H1 (cell line): ENCODE measurements at regions not wholly inside any gene's neighbourhood (a gene's known extent, or its start where the extent isn't known, plus 50 kb on each side); places are given as distances from the start of the nearest gene placed in this dataset.

Source experiments
- CTCF ChIA-PET: fragments of 300-600 bp; sonication (Branson Sonifier 250); formaldehyde crosslinking; loops from one replicate; lab custom pipeline; 2021; ENCODE audit not compliant: partially characterized antibody; lab: Charles Lee
- POLR2A ChIA-PET: fragments of 300-600 bp; sonication (Branson Sonifier 250); formaldehyde crosslinking; loops from one replicate; lab custom pipeline; 2021; ENCODE audit warnings: inconsistent platforms; ENCODE audit not compliant: partially characterized antibody; lab: Charles Lee
- DNase-seq, 2 experiments: peaks; one replicate each; pipeline versions ENCODE4 v3.0.0 to v3.0.0-alpha.2; 2010 to 2022; ENCODE audit warnings: low spot score in 2 of 2, low read depth in 1 of 2, mixed read lengths in 1 of 2
- FAIRE-seq: peaks from 2 replicates; lab custom pipeline; 2011; peaks lifted over from hg19 to GRCh38; lab: Jason Lieb, UNC
- H2AFZ ChIP-seq: 2 replicates; pipeline ENCODE4 v1.8.1; 2012; ENCODE audit warnings: low read length, inconsistent platforms
- H2AK5ac ChIP-seq: 2 replicates; pipeline ENCODE4 v1.6.1; 2013; ENCODE audit warnings: low read depth, low read length
- H2BK120ac ChIP-seq: replicated peaks from 2 replicates; pipeline ENCODE3; 2013; ENCODE audit warnings: low read depth, low read length, inconsistent platforms
- H2BK12ac ChIP-seq: 2 replicates; pipeline ENCODE4 v1.6.1; 2013; ENCODE audit warnings: low read depth, low read length
- H2BK15ac ChIP-seq: 2 replicates; pipeline ENCODE4 v1.6.1; 2013; ENCODE audit warnings: low read length
- H2BK20ac ChIP-seq: 2 replicates; pipeline ENCODE4 v1.6.1; 2013; ENCODE audit warnings: low read length
- H2BK5ac ChIP-seq: 2 replicates; pipeline ENCODE4 v1.6.1; 2013; ENCODE audit warnings: low read depth, low read length
- H3K14ac ChIP-seq: 2 replicates; pipeline ENCODE4 v1.6.1; 2013; ENCODE audit warnings: inconsistent platforms; ENCODE audit not compliant: insufficient read length
- H3K18ac ChIP-seq: 2 replicates; pipeline ENCODE4 v1.6.1; 2013; ENCODE audit warnings: low read length; ENCODE audit errors: extremely low read depth
- H3K23ac ChIP-seq: 2 replicates; pipeline ENCODE4 v1.6.1; 2013; ENCODE audit warnings: inconsistent platforms; ENCODE audit not compliant: insufficient read length
- H3K23me2 ChIP-seq: 2 replicates; pipeline ENCODE4 v1.6.1; 2013; ENCODE audit warnings: low read depth, low read length
- H3K27ac ChIP-seq: 2 replicates; pipeline ENCODE4 v1.6.1; 2011; ENCODE audit warnings: low read depth, low read length, inconsistent platforms
- H3K27me3 ChIP-seq, 4 experiments: replicated peaks in 1 of 4; 1 replicate in 1 of 4; 2 replicates in 3 of 4; pipeline versions ENCODE4 v1.6.1 to v1.8.1; 2011 to 2013; ENCODE audit warnings: low read length in 3 of 4, mild to moderate bottlenecking in 3 of 4, inconsistent platforms in 2 of 4, mixed read lengths in 2 of 4, moderate library complexity in 1 of 4; ENCODE audit not compliant: control insufficient read depth in 3 of 4, insufficient read depth in 3 of 4; ENCODE audit errors: extremely low read depth in 1 of 4
- H3K36me3 ChIP-seq, 4 experiments: 2 replicates each; pipeline versions ENCODE4 v1.6.1 to v1.8.1; 2011 to 2013; ENCODE audit warnings: mild to moderate bottlenecking in 4 of 4, low read length in 3 of 4, moderate library complexity in 2 of 4, control low read depth in 1 of 4, inconsistent platforms in 1 of 4; ENCODE audit not compliant: insufficient read depth in 4 of 4, control insufficient read depth in 2 of 4
- H3K4ac ChIP-seq: replicated peaks from 2 replicates; pipeline ENCODE3; 2013; ENCODE audit warnings: low read length, low read depth, mixed read lengths, inconsistent platforms; ENCODE audit not compliant: insufficient read length
- H3K4me1 ChIP-seq, 4 experiments: replicated peaks in 1 of 4; 1 replicate in 1 of 4; 2 replicates in 3 of 4; pipeline versions ENCODE4 v1.6.1 to v1.8.1; 2011 to 2013; ENCODE audit warnings: low read length in 3 of 4, inconsistent platforms in 2 of 4, mixed read lengths in 1 of 4; ENCODE audit not compliant: insufficient read depth in 4 of 4, control insufficient read depth in 3 of 4
- H3K4me2 ChIP-seq, 2 experiments: 2 replicates each; pipeline versions ENCODE4 v1.6.1 to v1.8.1; 2011 to 2013; ENCODE audit warnings: low read depth in 2 of 2, low read length in 2 of 2, control low read depth in 1 of 2, inconsistent platforms in 1 of 2, mild to moderate bottlenecking in 1 of 2; ENCODE audit not compliant: insufficient read depth in 1 of 2
- H3K4me3 ChIP-seq, 4 experiments: fragments of 200-600, 300-600 bp in 1 of 4; sonication (generic), shearing (Covaris generic), sonication (Bioruptor Twin) in 1 of 4; 2 replicates each; pipeline versions ENCODE4 v1.5.1 to v1.8.1; 2011 to 2016; ENCODE audit warnings: low read length in 4 of 4, low read depth in 3 of 4, control low read depth in 2 of 4, inconsistent platforms in 2 of 4, mild to moderate bottlenecking in 2 of 4, mixed read lengths in 1 of 4, moderate library complexity in 1 of 4; ENCODE audit not compliant: insufficient read depth in 2 of 4; ENCODE audit errors: extremely low read depth in 1 of 4
- H3K56ac ChIP-seq: replicated peaks from 2 replicates; pipeline ENCODE3; 2013; ENCODE audit warnings: low read depth, mild to moderate bottlenecking, mixed read lengths, low read length, inconsistent platforms; ENCODE audit not compliant: insufficient read length
- H3K79me1 ChIP-seq: 2 replicates; pipeline ENCODE4 v1.6.1; 2013; ENCODE audit warnings: low read depth, low read length, control low read depth
- H3K79me2 ChIP-seq, 2 experiments: 2 replicates each; pipeline versions ENCODE4 v1.6.1 to v1.8.1; 2012 to 2013; ENCODE audit warnings: low read length in 2 of 2, mild to moderate bottlenecking in 2 of 2, inconsistent platforms in 1 of 2; ENCODE audit not compliant: insufficient read depth in 2 of 2, control insufficient read depth in 1 of 2
- H3K9ac ChIP-seq, 4 experiments: replicated peaks in 1 of 4; 1 replicate in 1 of 4; 2 replicates in 3 of 4; pipeline versions ENCODE4 v1.6.1 to v1.8.1; 2011 to 2013; ENCODE audit warnings: low read depth in 3 of 4, low read length in 3 of 4, control low read depth in 2 of 4, mild to moderate bottlenecking in 2 of 4, moderate library complexity in 2 of 4, inconsistent platforms in 1 of 4; ENCODE audit errors: extremely low read depth in 1 of 4
- H3K9me3 ChIP-seq, 2 experiments: 2 replicates each; pipeline versions ENCODE4 v1.6.1 to v1.8.1; 2012 to 2013; ENCODE audit warnings: mild to moderate bottlenecking in 2 of 2, moderate library complexity in 2 of 2, control low read depth in 1 of 2, inconsistent platforms in 1 of 2, low read depth in 1 of 2, low read length in 1 of 2, mixed read lengths in 1 of 2; ENCODE audit not compliant: insufficient read depth in 2 of 2
- H4K20me1 ChIP-seq, 2 experiments: replicated peaks in 1 of 2; 2 replicates each; pipeline versions ENCODE3 to v1.8.1; 2011 to 2013; ENCODE audit warnings: inconsistent platforms in 2 of 2, low read length in 2 of 2, mild to moderate bottlenecking in 1 of 2; ENCODE audit not compliant: insufficient read depth in 2 of 2, control insufficient read depth in 1 of 2
- H4K5ac ChIP-seq: 2 replicates; pipeline ENCODE4 v1.6.1; 2013; ENCODE audit warnings: low read length, low read depth, mixed read lengths, inconsistent platforms; ENCODE audit not compliant: insufficient read length
- H4K8ac ChIP-seq: 2 replicates; pipeline ENCODE4 v1.8.0; 2013; ENCODE audit warnings: mild to moderate bottlenecking, moderate library complexity, low read length, inconsistent platforms; ENCODE audit not compliant: insufficient read depth; ENCODE audit errors: extremely low read depth
- H4K91ac ChIP-seq: replicated peaks from 2 replicates; pipeline ENCODE3; 2013; ENCODE audit warnings: low read length, mixed read lengths, inconsistent platforms; ENCODE audit not compliant: insufficient read length
- CREB1 ChIP-seq: IDR thresholded peaks from 2 replicates; pipeline ENCODE4 v1.6.1; 2012; ENCODE audit warnings: inconsistent platforms
- POLR2A ChIP-seq, 2 experiments: IDR thresholded peaks; 1 replicate in 1 of 2; 2 replicates in 1 of 2; pipeline ENCODE4 v1.6.1; 2011; ENCODE audit warnings: low read depth in 2 of 2, low read length in 2 of 2, mild to moderate bottlenecking in 2 of 2; ENCODE audit errors: control extremely low read depth in 1 of 2
- WGBS, 2 experiments: shearing (Covaris generic) in 1 of 2; methylation state at CpG; one replicate each; pipeline versions ENCODE4 v1.1.6 to v1.1.7; 2013 to 2015; ENCODE audit warnings: low lambda C conversion rate in 2 of 2, mixed read lengths in 2 of 2, inconsistent platforms in 1 of 2, low coverage in 1 of 2, missing lambda C conversion rate in 1 of 2; ENCODE audit not compliant: insufficient replicate concordance in 2 of 2, insufficient coverage in 1 of 2, insufficient read length in 1 of 2; ENCODE audit errors: extremely low coverage in 1 of 2, missing lambda C conversion rate in 1 of 2; 5-methylcytosine and 5-hydroxymethylcytosine counted together

DNA sequence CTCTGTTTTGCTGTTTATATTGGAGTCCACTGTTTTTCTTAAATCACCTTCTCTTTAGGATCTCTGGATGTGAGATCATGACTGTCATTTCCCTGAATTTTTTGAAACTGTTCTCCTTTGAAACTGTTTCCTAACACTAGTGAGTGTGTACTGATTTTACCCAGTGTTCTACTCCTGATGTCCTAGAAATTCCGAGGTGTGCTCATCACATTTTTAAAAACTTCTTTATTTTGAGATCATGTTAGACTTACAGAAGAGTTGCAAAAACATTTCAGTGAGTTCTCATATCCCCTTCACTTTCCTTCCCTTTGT is 292.6 kb downstream of the NFKBIZ start:
- ChIA-PET CTCF (no interaction called here), POLR2A (no interaction called here)
- Histone ChIP-seq H2BK12ac (no peak overlapping the region), H4K8ac (no peak overlapping the region), H3K79me1 (no peaks in the 10 kb centered on the region), H2BK5ac (no peak overlapping the region), H2BK15ac (no peak overlapping the region), H3K9me3 (no peaks in the 10 kb centered on the region), H3K27me3 (no peaks in the 10 kb centered on the region), H3K4ac (no peak overlapping the region), H4K5ac (no peak overlapping the region), H2AK5ac (no peak overlapping the region), H3K14ac (no peak overlapping the region), H4K91ac (no peak overlapping the region), H3K56ac (no peak overlapping the region), H3K23me2 (no peaks in the 10 kb centered on the region), H2BK120ac (no peak overlapping the region), H3K36me3 (no peaks in the 10 kb centered on the region), H3K4me3 (no peak overlapping the region), H3K79me2 (no peaks in the 10 kb centered on the region), H3K18ac (no peak overlapping the region), H2BK20ac (no peak overlapping the region), H3K4me2 (no peak overlapping the region), H3K27ac (no peak overlapping the region), H3K23ac (no peak overlapping the region), H3K9ac (no peak overlapping the region), H3K4me1 (no peaks in the 10 kb centered on the region), H4K20me1 (no peaks in the 10 kb centered on the region), H2AFZ (no peak overlapping the region)
- 94% methylated on average over 1 of the region's 1 CpG; no CpG with 5 or more reads in 1 of the 2 experiments for WGBS, 2 experiments
- DNase-seq (no peak), FAIRE-seq (no peak)
- TF ChIP-seq POLR2A (IDR thresholded peaks at IDR 0.05; ENCODE audit: control extremely low read depth in 1 of 2, low read depth in 2 of 2, low read length in 2 of 2) (no peak), CREB1 (no peak)
